GM12865 (cell line): ENCODE measurements at regions not wholly inside any gene's neighbourhood (a gene's known extent, or its start where the extent isn't known, plus 50 kb on each side); places are given as distances from the start of the nearest gene placed in this dataset.
"Not testable (repeated sequence)": the region's sequence is repeated elsewhere in the genome, so short reads cannot be mapped to it uniquely, and the experiment has no call there.

Experiments used
- DNase-seq: peaks from one replicate; pipeline ENCODE4 v3.0.0; 2010; ENCODE audit warnings: low read depth
- H3K4me3 ChIP-seq: 2 replicates; pipeline ENCODE4 v1.5.1; 2011; ENCODE audit warnings: mild to moderate bottlenecking, low read depth, low read length, control low read depth
- TF ChIP-seq, protein P1 (sequence below): IDR thresholded peaks from 2 replicates; pipeline ENCODE4 v1.5.1; 2011; ENCODE audit warnings: low read length, control low read depth, low read depth, inconsistent platforms; ENCODE audit not compliant: insufficient read depth; ENCODE audit errors: missing control alignments

DNA sequence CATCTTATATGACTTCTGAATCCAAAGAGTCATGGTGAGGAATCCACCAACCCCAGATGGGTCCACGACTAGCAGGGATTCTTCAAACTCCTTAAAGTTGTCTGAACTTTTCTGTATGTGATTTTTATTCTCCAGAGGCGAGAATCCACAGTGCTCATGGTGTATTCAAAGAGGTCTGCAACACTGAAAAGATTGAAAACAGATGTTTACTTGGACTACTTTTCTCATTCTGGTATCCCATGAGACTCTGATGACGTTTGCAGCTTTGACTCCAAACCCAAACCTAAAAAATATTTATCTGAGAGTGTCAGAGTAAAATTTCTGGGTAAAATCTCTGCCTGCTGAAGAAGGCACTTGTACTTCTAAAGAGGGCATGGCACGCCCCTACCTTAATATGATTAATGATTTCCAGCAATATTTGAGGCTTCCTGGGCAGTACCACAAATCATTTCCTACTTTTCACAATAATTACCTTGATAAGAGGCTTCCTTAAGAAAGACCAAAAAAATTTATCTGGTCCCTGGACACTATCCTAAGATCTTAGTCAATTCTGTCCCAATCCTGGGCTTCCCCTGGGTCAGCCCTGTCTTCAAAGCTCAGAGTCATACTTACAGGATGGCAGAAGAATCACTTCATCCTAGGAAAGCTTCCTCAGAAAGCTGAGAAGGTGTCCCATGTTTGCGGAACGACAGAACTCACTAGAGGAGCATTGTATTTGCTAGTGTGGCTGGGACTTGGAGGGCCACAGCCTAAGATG lies 76.5 kb upstream of the MAP10 start:
- H3K4me3 ChIP-seq = no peak overlapping the region
- TF ChIP-seq, protein P1, sequence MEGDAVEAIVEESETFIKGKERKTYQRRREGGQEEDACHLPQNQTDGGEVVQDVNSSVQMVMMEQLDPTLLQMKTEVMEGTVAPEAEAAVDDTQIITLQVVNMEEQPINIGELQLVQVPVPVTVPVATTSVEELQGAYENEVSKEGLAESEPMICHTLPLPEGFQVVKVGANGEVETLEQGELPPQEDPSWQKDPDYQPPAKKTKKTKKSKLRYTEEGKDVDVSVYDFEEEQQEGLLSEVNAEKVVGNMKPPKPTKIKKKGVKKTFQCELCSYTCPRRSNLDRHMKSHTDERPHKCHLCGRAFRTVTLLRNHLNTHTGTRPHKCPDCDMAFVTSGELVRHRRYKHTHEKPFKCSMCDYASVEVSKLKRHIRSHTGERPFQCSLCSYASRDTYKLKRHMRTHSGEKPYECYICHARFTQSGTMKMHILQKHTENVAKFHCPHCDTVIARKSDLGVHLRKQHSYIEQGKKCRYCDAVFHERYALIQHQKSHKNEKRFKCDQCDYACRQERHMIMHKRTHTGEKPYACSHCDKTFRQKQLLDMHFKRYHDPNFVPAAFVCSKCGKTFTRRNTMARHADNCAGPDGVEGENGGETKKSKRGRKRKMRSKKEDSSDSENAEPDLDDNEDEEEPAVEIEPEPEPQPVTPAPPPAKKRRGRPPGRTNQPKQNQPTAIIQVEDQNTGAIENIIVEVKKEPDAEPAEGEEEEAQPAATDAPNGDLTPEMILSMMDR = no peak
- no peak for DNase-seq

DNA sequence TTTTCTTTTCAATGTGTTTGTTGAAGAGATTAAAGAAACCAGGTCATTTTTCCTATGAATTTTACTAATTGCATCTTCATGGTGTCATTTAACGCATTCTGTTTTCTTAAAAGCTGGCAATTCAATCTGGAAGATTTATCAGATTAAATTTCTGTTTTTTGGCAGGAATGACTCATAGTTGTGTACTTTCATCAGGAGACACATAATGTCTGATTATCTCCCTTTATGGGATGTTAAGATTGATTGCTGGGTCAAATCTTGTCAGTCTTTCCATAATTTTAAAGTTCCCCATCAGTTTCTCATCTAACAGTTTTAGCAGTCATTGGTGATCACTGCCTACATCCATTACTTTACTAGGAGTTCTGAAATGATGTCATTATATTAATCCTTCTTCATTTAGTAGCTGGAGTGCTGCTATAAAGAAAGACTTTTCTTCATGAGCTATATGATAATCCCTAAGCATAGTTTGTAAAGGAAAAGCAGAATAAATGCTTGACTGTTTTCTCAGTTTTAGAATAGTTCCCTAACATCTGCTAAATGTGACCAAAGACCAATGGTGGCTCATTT lies 72.8 kb upstream of the MAP10 start:
- TF ChIP-seq, protein P1 = no peak
- no peak for DNase-seq
- H3K4me3 ChIP-seq = no peak overlapping the region

DNA sequence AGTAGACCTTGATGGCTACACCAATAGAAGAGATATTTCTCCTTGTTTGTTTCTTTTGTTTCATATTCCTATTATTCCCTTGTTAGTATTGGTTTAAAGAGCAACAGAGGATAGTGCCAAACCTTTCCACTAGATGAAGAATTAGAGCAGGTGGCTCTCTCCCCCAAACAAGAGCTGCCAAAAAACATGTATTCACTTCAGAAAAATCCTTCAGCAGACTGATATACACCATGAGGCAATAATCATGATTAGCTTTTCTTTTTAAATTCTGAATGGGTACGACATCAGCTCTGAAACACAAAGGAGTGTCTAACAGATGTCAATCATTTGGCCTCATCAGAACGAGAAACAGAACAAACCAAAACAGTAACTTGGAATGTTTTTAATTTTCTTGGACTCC lies 67.3 kb upstream of the MAP10 start:
- DNase-seq = no peak
- no peak overlapping the region for H3K4me3 ChIP-seq
- TF ChIP-seq, protein P1 = no peak

DNA sequence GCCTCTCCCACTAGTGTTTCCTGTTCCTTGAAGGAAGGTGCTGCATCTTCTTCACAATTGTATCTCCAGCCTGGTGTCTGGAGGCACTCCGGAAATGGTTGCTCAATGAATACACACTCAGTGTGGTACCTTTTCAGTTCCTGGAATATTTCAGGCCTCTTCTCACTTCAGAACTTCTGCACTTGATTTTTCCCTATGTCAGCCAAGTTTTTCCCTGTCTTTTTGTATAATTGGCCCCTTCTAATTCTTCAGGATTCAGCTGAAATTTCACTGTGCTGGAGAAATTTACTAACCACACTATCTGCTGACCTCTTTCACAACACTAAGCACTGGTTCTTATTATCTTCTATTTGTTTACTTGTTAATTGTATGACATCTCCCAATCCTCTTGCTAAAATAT lies 61.2 kb upstream of the MAP10 start:
- TF ChIP-seq, protein P1 = no peak
- H3K4me3 ChIP-seq = no peak overlapping the region
- no peak for DNase-seq

DNA sequence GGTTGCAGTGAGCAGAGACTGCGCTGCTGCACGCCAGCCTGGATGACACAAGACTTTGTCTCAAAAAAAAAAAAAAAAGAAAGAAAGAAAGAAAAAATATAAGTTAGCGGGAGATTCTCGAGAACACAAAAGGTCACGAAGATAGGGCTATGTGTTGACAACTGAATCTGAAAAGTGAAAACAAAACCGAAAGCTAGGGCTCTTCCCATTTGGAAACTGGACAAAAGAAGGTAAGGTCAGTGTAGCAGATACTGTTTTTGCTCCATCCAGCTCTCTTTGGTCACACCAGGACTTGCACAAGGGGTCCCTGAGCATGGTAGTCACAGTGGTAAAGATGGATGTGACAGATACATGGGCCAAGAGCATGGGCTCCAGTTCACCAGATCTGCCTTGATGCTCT lies 60.4 kb upstream of the MAP10 start:
- TF ChIP-seq, protein P1 = no peak
- no peak for DNase-seq
- H3K4me3 ChIP-seq = no peak overlapping the region

DNA sequence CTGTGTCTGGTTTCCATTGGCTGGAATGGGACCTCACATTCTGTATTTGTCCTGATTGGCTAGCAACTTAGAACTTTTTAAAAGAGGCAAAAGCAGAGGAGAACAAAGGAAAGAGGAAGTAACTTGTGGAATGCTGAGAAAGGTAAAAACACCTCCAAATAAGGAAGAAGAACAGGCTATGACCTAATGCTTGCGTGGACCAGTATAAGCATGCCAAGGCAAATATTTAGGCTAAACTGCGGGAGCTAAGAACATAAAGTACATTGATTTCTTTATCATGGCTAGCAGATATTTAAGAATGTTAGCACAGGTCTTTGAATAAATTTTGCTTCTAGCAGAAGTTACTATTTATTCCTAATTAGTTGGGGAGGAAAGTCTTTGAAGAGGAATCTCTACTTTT lies 59.5 kb upstream of the MAP10 start:
- DNase-seq, H3K4me3 ChIP-seq: not testable (repeated sequence)

DNA sequence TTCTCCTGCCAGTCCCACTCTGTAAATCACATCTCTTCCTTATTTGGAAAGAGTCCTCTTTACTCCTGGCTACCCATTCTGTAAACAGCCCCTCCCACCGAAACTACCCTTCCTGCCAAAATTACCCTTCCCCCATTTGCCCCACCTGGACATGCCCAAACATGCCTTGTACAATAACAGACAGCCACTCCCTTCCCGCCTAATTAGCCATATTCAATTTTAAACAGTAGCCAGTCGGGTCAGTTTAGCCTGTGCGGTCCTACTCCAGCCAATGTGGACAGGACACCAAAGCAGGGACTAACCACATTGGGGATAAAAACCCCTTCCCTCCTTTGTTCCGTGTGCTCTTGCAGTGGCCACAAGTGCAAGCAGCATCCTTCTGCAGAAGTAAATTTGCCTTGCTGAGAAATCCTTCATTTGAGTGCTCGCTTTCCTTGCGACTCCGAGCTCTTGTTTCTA lies 56.3 kb upstream of the MAP10 start:
- no peak overlapping the region for H3K4me3 ChIP-seq
- no peak for DNase-seq

More for the DNA sequence above, 56.3 kb upstream of the MAP10 start:
- TF ChIP-seq, protein P1 = no peak
